Fibroblast of lung (primary cell): ENCODE measurements at regions not wholly inside any gene's neighbourhood (a gene's known extent, or its start where the extent isn't known, plus 50 kb on each side); places are given as distances from the start of the nearest gene placed in this dataset.

Source experiments
- CTCF ChIP-seq, 2 donors: IDR thresholded peaks in 1 of 2; conservative IDR thresholded peaks in 1 of 2; 1 replicate in 1 of 2; 2 replicates in 1 of 2; pipeline ENCODE4 v1.5.1; 2011 to 2012; ENCODE audit warnings: low read length in 2 of 2, control low read depth in 1 of 2, inconsistent platforms in 1 of 2, low read depth in 1 of 2, mild to moderate bottlenecking in 1 of 2
- EZH2 ChIP-seq: IDR thresholded peaks from 2 replicates; pipeline ENCODE4 v1.5.1; 2012; ENCODE audit warnings: low read length, control low read depth, mild to moderate bottlenecking; ENCODE audit errors: missing control alignments

GRCh38 chr2:215753808-215754207, 259.5 kb downstream of the MREG start:
- TF ChIP-seq CTCF (conservative IDR thresholded peaks at IDR 0.05 in 1 of 2, IDR thresholded peaks at IDR 0.05 in 1 of 2; ENCODE audit: low read depth in 1 of 2, low read length in 2 of 2) (no peak), EZH2 (no peak)
